K562 (cell line): ENCODE measurements at regions not wholly inside any gene's neighbourhood (a gene's known extent, or its start where the extent isn't known, plus 50 kb on each side); places are given as distances from the start of the nearest gene placed in this dataset.

Experiments used
- CAMTA2 ChIP-seq: fragments of 250-450 bp; sonication (Bioruptor Pico); conservative IDR thresholded peaks from 2 replicates; pipeline ENCODE4 v1.5.1; 2022
- CTCF ChIP-seq, 3 experiments: IDR thresholded peaks in 2 of 3; conservative IDR thresholded peaks in 1 of 3; 2 replicates each; pipeline ENCODE4 v1.5.1; 2011 to 2012; ENCODE audit warnings: low read length in 3 of 3, mild to moderate bottlenecking in 3 of 3, control low read depth in 2 of 3, improper control_type of control experiment in 1 of 3, inconsistent platforms in 1 of 3, low read depth in 1 of 3, mixed read lengths in 1 of 3, moderate library complexity in 1 of 3; ENCODE audit not compliant: insufficient read depth in 2 of 3
- CXXC5 ChIP-seq: fragments of 250-450 bp; sonication (Bioruptor Pico); IDR thresholded peaks from 2 replicates; pipeline ENCODE4 v1.8.0; 2022; ENCODE audit warnings: inconsistent platforms, mild to moderate bottlenecking, moderate library complexity
- DPF2 ChIP-seq: fragments of 450-650 bp; IDR thresholded peaks from 2 replicates; pipeline ENCODE4 v1.6.1; 2016
- RAD21 ChIP-seq, 2 experiments: fragments of 250-450 bp in 1 of 2; fragments of 450-650 bp in 1 of 2; sonication (Bioruptor Pico) in 1 of 2; formaldehyde crosslinking in 1 of 2; IDR thresholded peaks in 1 of 2; conservative IDR thresholded peaks in 1 of 2; 2 replicates each; pipeline versions ENCODE4 v1.4.0 to v1.8.0; 2020 to 2022; ENCODE audit warnings: mild to moderate bottlenecking in 2 of 2, moderate library complexity in 1 of 2
- RBFOX2 ChIP-seq: fragments of 200-400 bp; formaldehyde crosslinking; IDR thresholded peaks from 2 replicates; pipeline ENCODE4 v1.6.1; 2017; ENCODE audit warnings: low read depth, mild to moderate bottlenecking, low read length, moderate library complexity
- STAT6 ChIP-seq: sonication (generic); formaldehyde crosslinking; IDR thresholded peaks from 2 replicates; pipeline ENCODE4 v1.8.1; 2023; ENCODE audit warnings: mild to moderate bottlenecking, missing genetic modification reagents
- TOE1 ChIP-seq, 2 experiments: fragments of 450-650 bp in 1 of 2; sonication (generic) in 1 of 2; formaldehyde crosslinking in 1 of 2; IDR thresholded peaks; 2 replicates each; pipeline versions ENCODE4 v1.7.1 to v1.8.0; 2016 to 2022; ENCODE audit warnings: borderline replicate concordance in 2 of 2, mild to moderate bottlenecking in 2 of 2, antibody characterized with exemption in 1 of 2, inconsistent platforms in 1 of 2, low read depth in 1 of 2, missing genetic modification reagents in 1 of 2, moderate library complexity in 1 of 2
- TRIM24 ChIP-seq, 2 experiments: fragments of 450-650 bp; IDR thresholded peaks; 2 replicates each; pipeline ENCODE4 v1.6.1; 2016
- ZNF277 ChIP-seq: fragments of 250-450 bp; sonication (Bioruptor Pico); IDR thresholded peaks from 2 replicates; pipeline ENCODE4 v1.8.0; 2022; ENCODE audit warnings: inconsistent platforms, mild to moderate bottlenecking, moderate library complexity, borderline replicate concordance

- TF ChIP-seq RBFOX2 (no peak), STAT6 (CRISPR knock-in tag) (no peak), RAD21 (CRISPR knock-in tag; conservative IDR thresholded peaks at IDR 0.05 in 1 of 2, IDR thresholded peaks at IDR 0.05 in 1 of 2) (peak; percentile 55 to 60), CTCF (IDR thresholded peaks at IDR 0.05 in 2 of 3, conservative IDR thresholded peaks at IDR 0.05 in 1 of 3; ENCODE audit: insufficient read depth in 2 of 3, low read depth in 1 of 3, low read length in 3 of 3) (peak; percentile 27 to 64 (median 40); a peak in 3 of 6 replicates), CXXC5 (CRISPR knock-in tag) (no peak), DPF2 (no peak), TOE1 (IDR thresholded peaks at IDR 0.05; ENCODE audit: borderline replicate concordance) (no peak), TOE1 (CRISPR knock-in tag; IDR thresholded peaks at IDR 0.05; ENCODE audit: borderline replicate concordance, low read depth) (no peak), ZNF277 (CRISPR knock-in tag) (no peak), TRIM24 (IDR thresholded peaks at IDR 0.05) (no peak), CAMTA2 (CRISPR knock-in tag) (no peak)
These were observed 69.2 kb upstream of the PNPLA4 start (continued) for GRCh38 chrX:7996414-7996813.
